SW 1271 (cell line): ENCODE measurements at regions not wholly inside any gene's neighbourhood (a gene's known extent, or its start where the extent isn't known, plus 50 kb on each side); places are given as distances from the start of the nearest gene placed in this dataset.

Experiments
- DNase-seq, 2 experiments: peaks; one replicate each; lab custom pipeline; 2025; lab: John Stamatoyannopoulos, UW

GRCh38 chr7:11895337-11895736, 63.3 kb upstream of the THSD7A start:
- DNase-seq = no peak

DNA sequence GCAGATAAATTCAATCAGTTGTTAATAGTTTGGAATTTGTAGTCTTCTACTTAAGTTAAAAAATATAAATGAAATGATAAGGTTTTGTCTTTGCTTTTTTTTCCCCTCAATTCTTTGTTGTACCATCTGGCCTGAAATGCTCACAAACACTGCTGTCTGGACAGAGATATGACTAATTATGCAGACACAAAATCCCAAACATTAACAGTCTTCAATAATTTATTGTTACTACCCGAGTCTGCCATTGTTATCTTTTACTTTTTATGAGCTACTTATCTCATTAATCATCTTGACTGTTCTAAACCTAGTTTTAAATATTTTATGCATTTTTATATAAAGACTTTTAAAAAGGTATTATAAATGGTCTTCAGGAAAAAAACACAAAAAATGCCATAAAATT, 64.7 kb upstream of the THSD7A start:
- DNase-seq = no peak

- DNase-seq = no peak
Observed at GRCh38 chr7:11899247-11899646, 67.2 kb upstream of the THSD7A start.

DNA sequence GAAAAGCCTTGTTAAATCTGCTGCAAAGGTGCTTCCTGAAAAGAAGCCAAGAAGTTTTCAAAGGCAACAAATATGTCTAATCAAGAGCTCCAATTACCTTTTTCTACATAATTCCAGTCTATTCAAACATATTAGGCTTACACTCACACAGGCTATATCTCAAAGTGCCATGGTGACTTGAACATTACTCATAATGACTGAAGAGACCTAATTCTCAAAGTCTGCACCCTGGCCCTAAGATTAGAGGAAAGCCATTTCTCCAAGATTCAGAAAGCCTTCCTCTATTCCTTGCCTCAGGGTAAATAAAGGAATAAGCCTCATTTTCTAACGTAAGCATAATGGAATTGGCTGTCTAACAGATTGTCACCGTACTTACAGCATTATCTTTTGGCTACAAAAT, 78.3 kb upstream of the THSD7A start:
- no peak for DNase-seq

DNA sequence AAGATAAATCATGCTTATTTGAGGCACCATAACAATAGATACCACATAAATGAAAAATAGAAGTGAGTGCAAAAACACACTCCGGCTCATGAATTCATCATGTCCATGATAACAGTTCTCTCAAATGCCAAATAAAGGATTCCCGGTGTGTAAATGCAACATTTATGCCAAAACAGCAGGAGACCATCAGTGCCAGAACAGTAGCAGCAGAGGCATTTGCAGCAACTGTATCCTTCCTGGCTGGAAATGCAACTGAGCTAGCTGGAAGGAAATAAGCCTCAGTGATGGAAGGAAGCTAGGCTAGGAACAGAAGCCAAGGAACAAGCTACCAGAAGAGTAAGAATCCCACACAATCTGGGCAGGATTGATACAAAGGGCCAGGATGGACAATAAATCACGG, 79.9 kb upstream of the THSD7A start:
- no peak for DNase-seq

GRCh38 chr7:11914645-11915044, 82.6 kb upstream of the THSD7A start:
- DNase-seq = no peak

- DNase-seq = no peak
Observed at GRCh38 chr7:11923376-11923930, 91.5 kb upstream of the THSD7A start.

GRCh38 chr7:11931307-11931706, 99.3 kb upstream of the THSD7A start:
- no peak for DNase-seq

DNA sequence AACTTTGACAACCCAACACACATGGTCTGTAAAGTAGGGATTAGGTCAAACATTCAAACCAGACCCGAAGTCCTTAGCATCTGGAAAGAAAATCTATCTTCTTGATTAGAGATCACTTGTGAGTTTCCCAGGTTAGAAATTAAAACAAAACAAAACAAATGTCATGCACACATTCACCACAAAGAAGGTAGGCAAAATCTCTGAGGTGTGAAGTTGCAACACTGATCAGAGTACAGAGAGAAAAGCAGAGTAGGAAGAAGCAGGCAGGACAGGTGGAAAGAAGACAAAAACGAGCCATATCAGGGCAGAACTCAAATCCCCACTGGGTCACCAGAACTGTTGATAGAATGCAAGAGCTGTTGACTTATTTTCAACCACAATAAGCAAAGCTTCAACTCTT, 102.8 kb upstream of the THSD7A start:
- no peak for DNase-seq

DNA sequence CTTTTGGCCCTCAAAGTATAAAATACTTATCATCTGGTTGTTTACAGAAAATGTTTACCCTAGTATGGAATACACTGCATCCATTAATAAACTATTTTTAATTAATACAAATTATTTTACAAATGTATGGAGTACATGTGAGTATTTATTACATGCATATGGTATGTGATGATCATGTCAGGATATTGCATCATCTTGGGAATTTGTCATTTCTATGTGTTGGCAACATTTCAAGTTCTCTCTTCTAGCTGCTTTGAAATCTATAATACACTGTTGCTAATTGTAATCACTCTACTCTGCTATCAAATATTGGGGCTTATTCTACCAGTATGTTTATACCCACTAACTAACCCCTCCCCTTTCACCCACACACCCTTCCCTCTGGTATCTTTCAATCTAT, 103.9 kb upstream of the THSD7A start:
- no peak for DNase-seq

DNA sequence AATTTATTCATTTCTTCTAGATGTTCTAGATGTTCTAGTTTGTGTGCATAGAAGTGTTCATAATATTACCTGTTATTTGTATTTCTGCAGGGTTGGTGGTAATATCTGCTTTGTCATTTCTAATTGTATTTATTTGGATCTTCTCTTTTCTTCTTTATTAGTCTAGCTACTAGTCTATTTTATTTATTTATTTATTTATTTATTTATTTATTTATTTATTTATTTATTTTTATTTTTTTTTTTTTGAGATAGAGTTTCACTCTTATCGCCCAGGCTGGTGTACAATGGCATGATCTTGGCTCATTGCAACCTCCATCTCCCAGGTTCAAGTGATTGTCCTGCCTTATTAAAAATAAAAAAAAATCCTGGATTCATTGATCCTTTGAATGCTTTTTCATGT, 114.8 kb upstream of the THSD7A start:
- DNase-seq = no peak

- no peak for DNase-seq
Observed at GRCh38 chr7:11950281-11950680, 118.3 kb upstream of the THSD7A start.

DNA sequence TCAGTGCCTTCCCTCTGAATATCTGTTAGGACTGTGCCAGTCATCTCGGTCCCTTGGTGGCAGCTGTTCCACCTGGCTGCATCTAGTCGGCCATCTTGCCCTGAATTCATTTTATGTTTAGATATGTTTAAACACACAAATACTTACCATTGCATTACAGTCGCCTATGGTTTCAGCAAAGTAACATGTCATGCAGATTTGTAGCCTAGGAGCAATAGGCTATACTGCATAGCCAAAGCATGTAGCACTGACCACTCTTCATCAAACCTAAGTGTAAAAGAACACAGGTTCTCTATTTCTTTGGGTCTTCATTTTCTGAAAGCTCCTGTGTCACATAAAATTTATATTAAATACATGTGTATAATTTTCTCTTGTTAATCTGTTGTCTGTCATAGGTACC, 118.9 kb upstream of the THSD7A start:
- no peak for DNase-seq

GRCh38 chr7:11951909-11952308, 119.9 kb upstream of the THSD7A start:
- DNase-seq = no peak

DNA sequence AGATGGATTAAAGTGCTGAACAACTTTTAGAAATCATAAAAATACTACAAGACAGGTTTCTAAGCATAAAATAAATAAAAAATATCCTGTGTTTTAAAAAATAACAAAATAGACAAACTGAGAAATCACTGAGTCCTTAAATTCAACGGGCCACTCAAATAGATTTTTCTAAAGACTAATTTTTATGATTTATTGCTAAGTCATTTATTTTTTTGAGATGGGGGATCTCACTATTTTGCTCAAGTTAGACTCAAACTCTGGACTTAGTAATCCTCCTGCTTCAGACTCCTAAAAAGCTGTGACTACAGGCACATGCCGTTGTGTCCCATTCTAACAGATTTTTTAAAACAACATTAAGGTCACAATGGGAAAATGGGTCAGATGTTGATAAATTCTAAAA, 121.0 kb upstream of the THSD7A start:
- no peak for DNase-seq

- DNase-seq = no peak
Observed at GRCh38 chr7:11956991-11957390, 125.0 kb upstream of the THSD7A start.

DNA sequence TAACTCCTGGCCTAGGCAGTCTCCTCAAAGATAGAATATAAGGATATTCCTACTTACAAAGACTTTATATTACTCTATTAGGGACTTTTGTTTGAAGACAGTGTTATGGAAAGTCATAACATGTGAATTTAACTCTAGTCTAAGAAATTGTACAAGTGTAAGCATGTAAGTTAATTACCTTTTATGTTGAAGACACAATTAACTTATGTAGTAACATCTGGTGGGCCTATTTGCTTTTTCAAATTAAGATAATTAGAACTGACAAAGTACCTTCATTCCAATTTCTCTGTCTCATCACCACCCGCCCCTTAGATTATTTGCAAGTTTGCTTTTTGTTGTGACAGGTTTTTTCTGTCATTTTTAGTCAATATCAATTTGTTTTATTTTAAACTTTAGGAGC, 126.0 kb upstream of the THSD7A start:
- no peak for DNase-seq

GRCh38 chr7:11959121-11959520, 127.1 kb upstream of the THSD7A start:
- no peak for DNase-seq

DNA sequence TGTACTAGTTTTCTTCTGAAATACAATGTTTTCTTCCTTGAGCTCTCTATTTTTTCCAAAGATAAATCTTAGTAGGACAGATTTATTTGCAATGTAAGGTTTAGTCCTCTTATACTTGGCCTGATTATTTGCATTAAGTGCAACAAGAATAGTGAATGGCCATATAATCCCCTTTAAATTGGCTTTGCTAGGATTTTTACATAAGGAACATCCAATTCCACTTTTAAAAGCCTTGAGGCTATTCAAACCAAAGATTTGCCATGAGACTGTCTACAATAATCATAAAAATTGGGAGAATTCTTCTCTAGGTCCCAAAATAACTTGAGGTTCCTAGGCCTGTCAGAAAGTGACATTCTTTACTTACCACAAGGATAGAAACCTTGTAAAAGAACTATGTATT, 128.6 kb upstream of the THSD7A start:
- DNase-seq = no peak

DNA sequence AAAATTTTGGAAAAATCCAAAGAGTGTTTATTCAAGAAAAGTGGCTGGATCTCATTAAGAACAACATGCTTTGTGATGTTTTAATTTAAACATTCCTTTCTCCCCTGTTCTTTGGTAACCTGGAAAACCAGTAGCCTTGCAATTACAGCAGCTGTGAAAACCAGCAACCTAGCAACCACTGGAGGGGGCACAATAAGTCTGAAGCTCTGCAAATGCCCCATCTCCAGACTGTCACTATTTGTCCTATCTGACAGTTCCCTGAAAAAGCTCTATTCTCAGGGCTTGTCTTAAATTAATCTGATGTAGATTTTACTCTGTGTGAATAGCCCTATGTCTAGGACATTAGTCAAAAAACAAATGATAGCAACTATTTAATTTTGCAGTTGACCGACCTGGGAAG, 137.6 kb upstream of the THSD7A start:
- DNase-seq = no peak

- DNase-seq = no peak
Observed at GRCh38 chr7:11970132-11970531, 138.1 kb upstream of the THSD7A start.

DNA sequence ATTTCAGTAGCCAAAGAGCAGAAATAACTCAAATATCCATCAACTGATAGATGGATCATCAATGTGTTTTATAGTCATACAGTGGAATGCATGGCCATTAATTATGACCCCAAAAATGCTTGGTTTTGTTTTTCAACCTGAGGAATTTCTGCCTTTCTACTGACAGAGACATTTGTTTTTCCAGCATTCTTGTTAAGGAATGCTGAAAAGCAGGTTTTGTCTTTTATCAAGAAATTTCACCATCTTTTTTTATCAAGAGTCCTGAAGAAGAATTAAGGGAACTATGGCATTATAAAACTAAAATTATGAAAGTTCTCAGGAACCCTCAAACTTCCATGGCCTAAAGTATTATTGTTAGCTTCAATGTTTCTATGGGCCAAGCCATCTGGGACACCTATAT, 153.4 kb upstream of the THSD7A start:
- no peak for DNase-seq

DNA sequence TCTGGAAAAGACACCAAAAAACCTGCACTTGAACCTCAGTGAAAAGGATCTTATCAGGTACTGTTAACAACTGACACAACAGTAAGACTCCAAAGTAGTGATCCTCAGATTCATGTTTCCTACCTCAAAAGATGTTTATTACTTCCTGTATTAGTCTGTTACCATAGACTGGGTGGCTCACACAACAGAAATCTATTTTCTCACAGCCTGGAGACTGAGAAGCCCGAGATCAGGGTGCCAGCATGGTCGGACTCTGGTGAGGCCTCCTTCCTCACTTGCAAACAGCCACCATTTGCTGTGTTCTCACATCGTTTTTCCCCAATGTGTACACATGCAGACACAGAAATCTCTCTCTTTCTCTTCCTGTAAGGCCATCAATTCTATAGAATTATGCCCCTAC, 154.0 kb upstream of the THSD7A start:
- DNase-seq = no peak

- DNase-seq = no peak
Observed at GRCh38 chr7:11988186-11988585, 156.2 kb upstream of the THSD7A start.

- no peak for DNase-seq
Observed at GRCh38 chr7:12002428-12002827, 170.4 kb upstream of the THSD7A start.
